Esophagus (tissue), 2 donors: ENCODE measurements at regions not wholly inside any gene's neighbourhood (a gene's known extent, or its start where the extent isn't known, plus 50 kb on each side); places are given as distances from the start of the nearest gene placed in this dataset.

Experiments
- H3K27ac ChIP-seq, 2 donors: one replicate each; pipeline ENCODE4 v1.5.1; 2013; ENCODE audit warnings: low read depth in 2 of 2, mild to moderate bottlenecking in 2 of 2, inconsistent platforms in 1 of 2, low read length in 1 of 2, moderate library complexity in 1 of 2
- H3K27me3 ChIP-seq, 2 donors: one replicate each; pipeline ENCODE4 v1.6.1; 2013; ENCODE audit warnings: low read length in 2 of 2, control low read depth in 1 of 2, mild to moderate bottlenecking in 1 of 2; ENCODE audit not compliant: insufficient read depth in 2 of 2, control insufficient read depth in 1 of 2
- H3K36me3 ChIP-seq, 2 donors: one replicate each; pipeline ENCODE4 v1.6.1; 2013; ENCODE audit warnings: low read length in 1 of 2; ENCODE audit not compliant: control insufficient read depth in 2 of 2, insufficient read depth in 2 of 2
- H3K4me1 ChIP-seq, 2 donors: one replicate each; pipeline ENCODE4 v1.6.1; 2013; ENCODE audit warnings: low read length in 1 of 2; ENCODE audit not compliant: control insufficient read depth in 2 of 2, insufficient read depth in 2 of 2
- H3K4me3 ChIP-seq, 2 donors: one replicate each; pipeline ENCODE4 v1.5.1; 2013; ENCODE audit warnings: low read length in 2 of 2, mild to moderate bottlenecking in 2 of 2, low read depth in 1 of 2, moderate library complexity in 1 of 2
- H3K9me3 ChIP-seq, 2 donors: one replicate each; pipeline ENCODE4 v1.6.1; 2013; ENCODE audit warnings: mild to moderate bottlenecking in 2 of 2, low read depth in 1 of 2, low read length in 1 of 2, moderate library complexity in 1 of 2; ENCODE audit not compliant: control insufficient read depth in 2 of 2, insufficient read depth in 1 of 2
- WGBS, 2 donors: extraction: QIAGEN DNeasy Blood & Tissue Kit; methylation state at CpG; one replicate each; pipeline ENCODE4 v1.1.7; 2013; 5-methylcytosine and 5-hydroxymethylcytosine counted together
- donor health status: healthy with polysubstance abuse.
- donor health status: Bipolar disorder and iron deficiency.

GRCh38 chr16:85357924-85358505 is 245.7 kb upstream of the CIBAR2 start:
- WGBS, 2 donors, result 82 to 89% methylated on average over 17 of the region's 17 CpGs
- Histone ChIP-seq H3K9me3 (no peaks in the 10 kb centered on the region), H3K27ac (no peak overlapping the region), H3K4me1 (peaks cover 15 to 32% of the 10 kb centered on the region in 2 donors), H3K27me3 (no peaks in the 10 kb centered on the region), H3K4me3 (no peak overlapping the region), H3K36me3 (no peaks in the 10 kb centered on the region)

GRCh38 chr16:85358704-85359146 is 246.5 kb upstream of the CIBAR2 start:
- Histone ChIP-seq H3K36me3 (no peaks in the 10 kb centered on the region), H3K4me1 (peaks cover 14 to 36% of the 10 kb centered on the region in 2 donors), H3K4me3 (no peak overlapping the region), H3K27ac (no peak overlapping the region), H3K9me3 (no peaks in the 10 kb centered on the region), H3K27me3 (no peaks in the 10 kb centered on the region)
- 57 to 67% methylated on average over 10 of the region's 10 CpGs for WGBS, 2 donors

GRCh38 chr16:85359147-85359822 is 247.0 kb upstream of the CIBAR2 start:
- Histone ChIP-seq H3K27ac (no peak overlapping the region), H3K36me3 (no peaks in the 10 kb centered on the region), H3K4me1 (peaks cover 13 to 38% of the 10 kb centered on the region in 2 donors)

GRCh38 chr16:85360323-85361277 is 248.3 kb upstream of the CIBAR2 start:
- 49 to 50% methylated on average over 38 of the region's 38 CpGs for WGBS, 2 donors
- Histone ChIP-seq H3K36me3 (no peaks in the 10 kb centered on the region), H3K27me3 (no peaks in the 10 kb centered on the region), H3K4me3 (no peak overlapping the region), H3K27ac (no peak overlapping the region), H3K9me3 (peaks cover 0 to 3% of the 10 kb centered on the region in 2 donors), H3K4me1 (peaks cover 12 to 42% of the 10 kb centered on the region in 2 donors)

More at GRCh38 chr16:85359147-85359822, 247.0 kb upstream of the CIBAR2 start:
- Histone ChIP-seq H3K27me3 (no peaks in the 10 kb centered on the region), H3K4me3 (no peak overlapping the region), H3K9me3 (peaks cover 0 to 3% of the 10 kb centered on the region in 2 donors)
- WGBS, 2 donors, result 72 to 76% methylated on average over 21 of the region's 21 CpGs

- Histone ChIP-seq H3K36me3 (no peaks in the 10 kb centered on the region), H3K9me3 (peaks cover 0 to 3% of the 10 kb centered on the region in 2 donors), H3K4me1 (peaks cover 16 to 50% of the 10 kb centered on the region in 2 donors), H3K27me3 (no peaks in the 10 kb centered on the region), H3K4me3 (no peak overlapping the region), H3K27ac (no peak overlapping the region)
- WGBS, 2 donors, result 66 to 80% methylated on average over 22 to 23 of the region's 23 CpGs
Observed at GRCh38 chr16:85361441-85362118, 249.3 kb upstream of the CIBAR2 start.

- Histone ChIP-seq H3K4me3 (no peak overlapping the region), H3K27me3 (no peaks in the 10 kb centered on the region), H3K27ac (no peak overlapping the region), H3K9me3 (peaks cover 0 to 3% of the 10 kb centered on the region in 2 donors), H3K4me1 (peaks cover 16 to 50% of the 10 kb centered on the region in 2 donors), H3K36me3 (no peaks in the 10 kb centered on the region)
- WGBS, 2 donors, result 80% methylated on average over 6 of the region's 6 CpGs
Observed at GRCh38 chr16:85362443-85362842, 250.2 kb upstream of the CIBAR2 start.

- WGBS, 2 donors, result 82 to 89% methylated on average over 5 of the region's 5 CpGs
- no peak overlapping the region for H3K27ac ChIP-seq
- no peaks in the 10 kb centered on the region for H3K27me3 ChIP-seq
- H3K4me3 ChIP-seq, result no peak overlapping the region
- H3K36me3 ChIP-seq, result no peaks in the 10 kb centered on the region
- peaks cover 0 to 3% of the 10 kb centered on the region in 2 donors for H3K9me3 ChIP-seq
- peaks cover 16 to 50% of the 10 kb centered on the region in 2 donors for H3K4me1 ChIP-seq
Observed at GRCh38 chr16:85363427-85363826, 249.7 kb upstream of the GSE1 start.

GRCh38 chr16:85363881-85364280 is 249.2 kb upstream of the GSE1 start:
- H3K4me1 ChIP-seq, result peaks cover 15 to 46% of the 10 kb centered on the region in 2 donors
- no peaks in the 10 kb centered on the region for H3K27me3 ChIP-seq
- no peak overlapping the region for H3K27ac ChIP-seq
- H3K9me3 ChIP-seq, result peaks cover 0 to 3% of the 10 kb centered on the region in 2 donors
- no peaks in the 10 kb centered on the region for H3K36me3 ChIP-seq
- 84 to 95% methylated on average over 10 of the region's 10 CpGs for WGBS, 2 donors
- no peak overlapping the region for H3K4me3 ChIP-seq
